Endothelial cell (in vitro differentiated cells): ENCODE measurements at regions not wholly inside any gene's neighbourhood (a gene's known extent, or its start where the extent isn't known, plus 50 kb on each side); places are given as distances from the start of the nearest gene placed in this dataset.

ENCODE experiments used
- DNase-seq: peaks from one replicate; pipeline ENCODE4 v3.0.0; 2021; ENCODE audit warnings: low spot score
- H3K27ac Mint-ChIP-seq: one replicate; pipeline ENCODE4 v1.8.0; 2021; ENCODE audit warnings: mixed read lengths, inconsistent platforms; ENCODE audit not compliant: unreplicated experiment
- H3K27me3 Mint-ChIP-seq: one replicate; pipeline ENCODE4 v1.8.0; 2021; ENCODE audit warnings: mild to moderate bottlenecking, moderate library complexity, mixed read lengths, inconsistent platforms; ENCODE audit not compliant: unreplicated experiment
- H3K36me3 Mint-ChIP-seq: one replicate; pipeline ENCODE4 v1.8.0; 2021; ENCODE audit warnings: mild to moderate bottlenecking, low read depth, mixed read lengths, inconsistent platforms; ENCODE audit not compliant: unreplicated experiment
- H3K4me1 Mint-ChIP-seq: one replicate; pipeline ENCODE4 v1.8.0; 2021; ENCODE audit warnings: mild to moderate bottlenecking, mixed read lengths, inconsistent platforms; ENCODE audit not compliant: unreplicated experiment
- H3K4me3 Mint-ChIP-seq: one replicate; pipeline ENCODE4 v1.8.0; 2021; ENCODE audit warnings: mild to moderate bottlenecking, mixed read lengths, inconsistent platforms; ENCODE audit not compliant: unreplicated experiment
- H3K9me3 Mint-ChIP-seq: one replicate; pipeline ENCODE4 v1.8.0; 2021; ENCODE audit warnings: mixed read lengths, inconsistent platforms; ENCODE audit not compliant: unreplicated experiment
- CTCF ChIP-seq: fragments of 200-600 bp; sonication (generic); IDR thresholded peaks from one replicate; pipeline ENCODE4 v1.5.0; 2021; ENCODE audit warnings: antibody characterized with exemption; ENCODE audit not compliant: unreplicated experiment

- DNase-seq, result no peak
- H3K4me3 Mint-ChIP-seq, result no peak overlapping the region
- peaks cover 5% of the 10 kb centered on the region for H3K27me3 Mint-ChIP-seq
- no peak for TF ChIP-seq CTCF
- H3K27ac Mint-ChIP-seq, result no peak overlapping the region
- H3K36me3 Mint-ChIP-seq, result no peaks in the 10 kb centered on the region
- H3K9me3 Mint-ChIP-seq, result no peaks in the 10 kb centered on the region
- H3K4me1 Mint-ChIP-seq, result no peaks in the 10 kb centered on the region
Observed at GRCh38 chr11:119880873-119881272, 151.9 kb upstream of the NECTIN1 start.

GRCh38 chr11:119880143-119880542 lies 151.1 kb upstream of the NECTIN1 start:
- DNase-seq, result no peak
- TF ChIP-seq CTCF, result no peak
- H3K27me3 Mint-ChIP-seq, result peaks cover 5% of the 10 kb centered on the region
- H3K9me3 Mint-ChIP-seq, result no peaks in the 10 kb centered on the region
- no peak overlapping the region for H3K27ac Mint-ChIP-seq
- H3K4me3 Mint-ChIP-seq, result no peak overlapping the region
- no peaks in the 10 kb centered on the region for H3K4me1 Mint-ChIP-seq
- H3K36me3 Mint-ChIP-seq, result no peaks in the 10 kb centered on the region

- TF ChIP-seq CTCF, result no peak
- no peaks in the 10 kb centered on the region for H3K36me3 Mint-ChIP-seq
- no peaks in the 10 kb centered on the region for H3K4me1 Mint-ChIP-seq
- H3K4me3 Mint-ChIP-seq, result no peak overlapping the region
- no peak overlapping the region for H3K27ac Mint-ChIP-seq
- peaks cover 5% of the 10 kb centered on the region for H3K27me3 Mint-ChIP-seq
- no peak for DNase-seq
- H3K9me3 Mint-ChIP-seq, result no peaks in the 10 kb centered on the region
Observed at GRCh38 chr11:119878990-119879389, 150.0 kb upstream of the NECTIN1 start.

GRCh38 chr11:119876841-119877240 lies 147.8 kb upstream of the NECTIN1 start:
- peaks cover 9% of the 10 kb centered on the region for H3K27me3 Mint-ChIP-seq
- H3K4me1 Mint-ChIP-seq, result no peaks in the 10 kb centered on the region
- H3K4me3 Mint-ChIP-seq, result no peak overlapping the region
- no peak for DNase-seq
- H3K9me3 Mint-ChIP-seq, result no peaks in the 10 kb centered on the region
- H3K36me3 Mint-ChIP-seq, result no peaks in the 10 kb centered on the region
- no peak for TF ChIP-seq CTCF
- no peak overlapping the region for H3K27ac Mint-ChIP-seq

GRCh38 chr11:119875841-119876600 lies 147.0 kb upstream of the NECTIN1 start:
- Mint-ChIP-seq H3K4me1 (no peaks in the 10 kb centered on the region), H3K36me3 (no peaks in the 10 kb centered on the region), H3K27me3 (peaks cover 7% of the 10 kb centered on the region), H3K27ac (no peak overlapping the region), H3K9me3 (no peaks in the 10 kb centered on the region), H3K4me3 (no peak overlapping the region)
- TF ChIP-seq CTCF, result no peak
- DNase-seq, result no peak
